Panc1 (cell line): ENCODE measurements at regions not wholly inside any gene's neighbourhood (a gene's known extent, or its start where the extent isn't known, plus 50 kb on each side); places are given as distances from the start of the nearest gene placed in this dataset.

Experiments used
- POLR2AphosphoS5 ChIP-seq: IDR thresholded peaks from 2 replicates; pipeline ENCODE4 v1.6.1; 2012; ENCODE audit warnings: mild to moderate bottlenecking, low read depth, low read length, moderate library complexity
- TF ChIP-seq, protein P1 (sequence below): fragments of 450-650 bp; IDR thresholded peaks from 2 replicates; pipeline ENCODE4 v1.5.1; 2017; ENCODE audit warnings: mild to moderate bottlenecking
- TF ChIP-seq, protein P2 (sequence below), 2 experiments: IDR thresholded peaks; 2 replicates each; pipeline ENCODE4 v1.6.1; 2011 to 2012; ENCODE audit warnings: low read depth in 2 of 2, control low read depth in 1 of 2, low read length in 1 of 2, mild to moderate bottlenecking in 1 of 2, moderate library complexity in 1 of 2; ENCODE audit not compliant: insufficient read depth in 1 of 2

DNA sequence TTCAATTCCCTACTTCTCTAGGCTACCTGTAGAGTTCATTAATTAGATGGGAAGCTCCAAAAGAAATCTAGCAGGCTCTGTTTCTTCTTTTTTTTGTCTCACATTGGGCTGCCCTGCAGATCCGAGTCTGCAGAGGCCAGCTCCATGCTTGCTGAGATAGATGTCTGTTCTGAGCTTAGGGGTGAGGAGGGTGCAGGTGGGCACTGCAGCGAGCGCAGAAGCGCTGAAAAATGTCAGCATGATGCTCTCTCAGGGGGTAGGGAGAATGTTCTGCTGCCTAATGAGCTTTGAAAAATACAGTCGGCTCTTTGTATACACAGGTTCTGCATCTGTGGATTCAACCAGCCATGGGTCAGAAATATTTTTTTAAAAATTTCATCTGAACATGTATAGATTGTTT is 56.8 kb upstream of the KCNA3 start:
- TF ChIP-seq, protein P1, sequence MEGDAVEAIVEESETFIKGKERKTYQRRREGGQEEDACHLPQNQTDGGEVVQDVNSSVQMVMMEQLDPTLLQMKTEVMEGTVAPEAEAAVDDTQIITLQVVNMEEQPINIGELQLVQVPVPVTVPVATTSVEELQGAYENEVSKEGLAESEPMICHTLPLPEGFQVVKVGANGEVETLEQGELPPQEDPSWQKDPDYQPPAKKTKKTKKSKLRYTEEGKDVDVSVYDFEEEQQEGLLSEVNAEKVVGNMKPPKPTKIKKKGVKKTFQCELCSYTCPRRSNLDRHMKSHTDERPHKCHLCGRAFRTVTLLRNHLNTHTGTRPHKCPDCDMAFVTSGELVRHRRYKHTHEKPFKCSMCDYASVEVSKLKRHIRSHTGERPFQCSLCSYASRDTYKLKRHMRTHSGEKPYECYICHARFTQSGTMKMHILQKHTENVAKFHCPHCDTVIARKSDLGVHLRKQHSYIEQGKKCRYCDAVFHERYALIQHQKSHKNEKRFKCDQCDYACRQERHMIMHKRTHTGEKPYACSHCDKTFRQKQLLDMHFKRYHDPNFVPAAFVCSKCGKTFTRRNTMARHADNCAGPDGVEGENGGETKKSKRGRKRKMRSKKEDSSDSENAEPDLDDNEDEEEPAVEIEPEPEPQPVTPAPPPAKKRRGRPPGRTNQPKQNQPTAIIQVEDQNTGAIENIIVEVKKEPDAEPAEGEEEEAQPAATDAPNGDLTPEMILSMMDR, result no peak
- TF ChIP-seq POLR2AphosphoS5, result no peak
- TF ChIP-seq, protein P2, sequence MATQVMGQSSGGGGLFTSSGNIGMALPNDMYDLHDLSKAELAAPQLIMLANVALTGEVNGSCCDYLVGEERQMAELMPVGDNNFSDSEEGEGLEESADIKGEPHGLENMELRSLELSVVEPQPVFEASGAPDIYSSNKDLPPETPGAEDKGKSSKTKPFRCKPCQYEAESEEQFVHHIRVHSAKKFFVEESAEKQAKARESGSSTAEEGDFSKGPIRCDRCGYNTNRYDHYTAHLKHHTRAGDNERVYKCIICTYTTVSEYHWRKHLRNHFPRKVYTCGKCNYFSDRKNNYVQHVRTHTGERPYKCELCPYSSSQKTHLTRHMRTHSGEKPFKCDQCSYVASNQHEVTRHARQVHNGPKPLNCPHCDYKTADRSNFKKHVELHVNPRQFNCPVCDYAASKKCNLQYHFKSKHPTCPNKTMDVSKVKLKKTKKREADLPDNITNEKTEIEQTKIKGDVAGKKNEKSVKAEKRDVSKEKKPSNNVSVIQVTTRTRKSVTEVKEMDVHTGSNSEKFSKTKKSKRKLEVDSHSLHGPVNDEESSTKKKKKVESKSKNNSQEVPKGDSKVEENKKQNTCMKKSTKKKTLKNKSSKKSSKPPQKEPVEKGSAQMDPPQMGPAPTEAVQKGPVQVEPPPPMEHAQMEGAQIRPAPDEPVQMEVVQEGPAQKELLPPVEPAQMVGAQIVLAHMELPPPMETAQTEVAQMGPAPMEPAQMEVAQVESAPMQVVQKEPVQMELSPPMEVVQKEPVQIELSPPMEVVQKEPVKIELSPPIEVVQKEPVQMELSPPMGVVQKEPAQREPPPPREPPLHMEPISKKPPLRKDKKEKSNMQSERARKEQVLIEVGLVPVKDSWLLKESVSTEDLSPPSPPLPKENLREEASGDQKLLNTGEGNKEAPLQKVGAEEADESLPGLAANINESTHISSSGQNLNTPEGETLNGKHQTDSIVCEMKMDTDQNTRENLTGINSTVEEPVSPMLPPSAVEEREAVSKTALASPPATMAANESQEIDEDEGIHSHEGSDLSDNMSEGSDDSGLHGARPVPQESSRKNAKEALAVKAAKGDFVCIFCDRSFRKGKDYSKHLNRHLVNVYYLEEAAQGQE (IDR thresholded peaks at IDR 0.05; ENCODE audit: insufficient read depth in 1 of 2, low read depth in 2 of 2, low read length in 1 of 2), result no peak
